Upper lobe of left lung (tissue), 4 donors: ENCODE measurements at regions not wholly inside any gene's neighbourhood (a gene's known extent, or its start where the extent isn't known, plus 50 kb on each side); places are given as distances from the start of the nearest gene placed in this dataset.

Experiments
- CTCF ChIP-seq, 6 experiments: fragments of 450-650 bp in 4 of 6; fragments of 200-600 bp in 2 of 6; sonication (generic) in 2 of 6; IDR thresholded peaks; one replicate each; pipeline ENCODE4 v1.5.1; 2016 to 2019; ENCODE audit warnings: antibody characterized with exemption in 6 of 6
- EP300 ChIP-seq, 4 donors: sonication (generic); formaldehyde crosslinking; IDR thresholded peaks; one replicate each; pipeline ENCODE4 v1.5.1; 2017; ENCODE audit warnings: antibody characterized with exemption in 4 of 4, control low read depth in 2 of 4
- POLR2AphosphoS5 ChIP-seq, 2 donors: sonication (generic); formaldehyde crosslinking; IDR thresholded peaks; one replicate each; pipeline ENCODE4 v1.5.1; 2017; ENCODE audit warnings: antibody characterized with exemption in 2 of 2

DNA sequence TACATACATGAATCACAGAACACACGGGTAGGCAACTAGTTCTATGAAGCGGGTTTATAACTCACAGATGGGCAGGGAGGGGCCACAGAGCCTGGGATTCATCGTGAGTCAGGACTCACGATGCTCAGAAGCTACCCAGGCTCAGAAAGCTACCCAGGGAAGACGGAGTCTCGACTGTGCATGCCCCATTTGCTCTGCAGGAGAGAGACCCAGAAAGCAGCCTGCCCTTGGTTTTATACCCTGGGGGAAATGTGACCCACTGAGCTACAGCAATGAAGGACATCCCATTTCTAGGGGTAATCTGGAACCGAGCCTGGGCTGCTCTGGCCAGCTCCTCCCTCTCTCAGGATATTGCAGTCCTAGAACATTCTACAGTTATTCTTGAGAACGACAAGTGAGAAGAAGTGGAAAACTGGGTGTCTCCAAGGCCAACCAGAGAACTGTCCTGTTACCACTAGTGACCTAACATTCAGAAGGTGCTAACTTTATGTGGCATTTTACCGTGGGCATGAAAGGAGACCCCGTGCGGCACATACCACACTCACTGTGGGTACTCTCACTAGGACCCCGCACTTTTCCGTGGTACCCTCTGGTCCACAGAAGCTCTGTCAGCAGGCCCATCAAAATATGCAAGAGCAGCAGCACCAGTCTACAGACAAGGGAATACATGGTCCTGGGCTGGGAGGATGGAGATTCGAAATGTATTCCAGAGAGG is 201.9 kb upstream of the PMEPA1 start:
- TF ChIP-seq EP300 (IDR thresholded peaks at IDR 0.05), result no peak
- no peak for TF ChIP-seq POLR2AphosphoS5 (IDR thresholded peaks at IDR 0.05)
- no peak for TF ChIP-seq CTCF (IDR thresholded peaks at IDR 0.05)
